GM10248 (cell line): ENCODE measurements at regions not wholly inside any gene's neighbourhood (a gene's known extent, or its start where the extent isn't known, plus 50 kb on each side); places are given as distances from the start of the nearest gene placed in this dataset.

Experiments used
- CTCF ChIA-PET: fragments of 300-600 bp; sonication (Branson Sonifier 250); formaldehyde crosslinking; extraction: SDS; loops from one replicate; lab custom pipeline; 2021; ENCODE audit warnings: antibody characterized with exemption; lab: Yijun Ruan, JAX
- POLR2A ChIA-PET: fragments of 350-650 bp; sonication (Branson Sonifier 250); formaldehyde crosslinking; extraction: SDS; loops from one replicate; lab custom pipeline; 2020; ENCODE audit warnings: antibody characterized with exemption; lab: Yijun Ruan, JAX
- DNase-seq: peaks from one replicate; pipeline ENCODE4 v3.0.0; 2012; ENCODE audit errors: extremely low spot score
- TF ChIP-seq, protein P1 (sequence below): IDR thresholded peaks from 2 replicates; pipeline ENCODE4 v1.5.1; 2012; ENCODE audit warnings: mild to moderate bottlenecking, low read depth; ENCODE audit errors: extremely low read depth, missing control alignments, control extremely low read depth

- TF ChIP-seq, protein P1, sequence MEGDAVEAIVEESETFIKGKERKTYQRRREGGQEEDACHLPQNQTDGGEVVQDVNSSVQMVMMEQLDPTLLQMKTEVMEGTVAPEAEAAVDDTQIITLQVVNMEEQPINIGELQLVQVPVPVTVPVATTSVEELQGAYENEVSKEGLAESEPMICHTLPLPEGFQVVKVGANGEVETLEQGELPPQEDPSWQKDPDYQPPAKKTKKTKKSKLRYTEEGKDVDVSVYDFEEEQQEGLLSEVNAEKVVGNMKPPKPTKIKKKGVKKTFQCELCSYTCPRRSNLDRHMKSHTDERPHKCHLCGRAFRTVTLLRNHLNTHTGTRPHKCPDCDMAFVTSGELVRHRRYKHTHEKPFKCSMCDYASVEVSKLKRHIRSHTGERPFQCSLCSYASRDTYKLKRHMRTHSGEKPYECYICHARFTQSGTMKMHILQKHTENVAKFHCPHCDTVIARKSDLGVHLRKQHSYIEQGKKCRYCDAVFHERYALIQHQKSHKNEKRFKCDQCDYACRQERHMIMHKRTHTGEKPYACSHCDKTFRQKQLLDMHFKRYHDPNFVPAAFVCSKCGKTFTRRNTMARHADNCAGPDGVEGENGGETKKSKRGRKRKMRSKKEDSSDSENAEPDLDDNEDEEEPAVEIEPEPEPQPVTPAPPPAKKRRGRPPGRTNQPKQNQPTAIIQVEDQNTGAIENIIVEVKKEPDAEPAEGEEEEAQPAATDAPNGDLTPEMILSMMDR, result no peak
- DNase-seq, result no peak
- CTCF ChIA-PET, result interaction anchor here (1.2 to 2.3 kb wide), 2 partner anchors 9 to 10 kb away, joined by 3 to 6 read pairs; no protein-coding TSS in a partner anchor
- POLR2A ChIA-PET, result no interaction called here
Measured at GRCh38 chr2:129606496-129607270, 372.8 kb upstream of the RAB6C start.

DNA sequence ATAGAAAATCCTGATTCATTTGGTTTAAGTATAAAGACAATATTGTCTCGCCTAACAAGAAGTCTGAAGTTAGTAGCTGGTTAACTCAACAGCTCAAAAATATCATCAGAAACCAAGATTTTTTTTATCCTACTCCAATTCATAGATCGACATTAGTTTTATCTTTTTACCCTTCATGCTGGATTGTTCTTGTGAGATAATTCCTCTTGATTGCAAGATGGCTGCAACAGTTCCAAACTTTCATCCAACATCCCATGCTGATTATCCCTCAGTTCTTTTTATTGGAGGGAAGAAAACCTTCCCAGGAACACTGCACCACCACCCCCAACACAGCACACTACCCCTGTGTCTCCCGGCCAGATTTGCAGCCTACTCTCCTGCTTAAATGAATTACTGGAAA, 370.2 kb upstream of the RAB6C start:
- ChIA-PET POLR2A (no interaction called here), CTCF (interaction anchor here (0.7 kb wide), 1 partner anchor 9 kb away, joined by 3 read pairs; no protein-coding TSS in a partner anchor)
- DNase-seq, result no peak
- TF ChIP-seq, protein P1, result no peak

GRCh38 chr2:129610766-129611165, 368.7 kb upstream of the RAB6C start:
- DNase-seq, result no peak
- TF ChIP-seq, protein P1, result no peak
- POLR2A ChIA-PET, result no interaction called here
- CTCF ChIA-PET, result no interaction called here

DNA sequence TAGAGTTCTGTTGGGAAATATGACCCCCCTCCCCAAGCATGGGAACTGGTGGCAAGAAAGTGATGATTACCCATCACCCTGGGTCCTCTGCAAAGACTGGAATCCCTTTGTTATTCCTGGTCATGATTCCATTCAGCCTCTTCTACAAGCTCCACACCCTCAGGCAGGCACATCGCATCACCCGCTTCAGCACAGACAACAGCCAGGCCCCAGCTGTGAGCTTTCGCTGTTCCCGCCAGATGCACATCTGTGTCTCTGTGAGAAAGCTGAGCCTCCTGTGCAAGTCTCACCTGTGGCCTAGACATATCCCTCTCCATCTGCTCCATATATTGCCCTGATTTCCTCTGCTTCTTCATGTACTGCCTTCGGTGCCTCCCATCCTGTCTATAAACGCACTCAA, 368.0 kb upstream of the RAB6C start:
- no peak for DNase-seq
- ChIA-PET CTCF (no interaction called here), POLR2A (no interaction called here)
- TF ChIP-seq, protein P1, result no peak

DNA sequence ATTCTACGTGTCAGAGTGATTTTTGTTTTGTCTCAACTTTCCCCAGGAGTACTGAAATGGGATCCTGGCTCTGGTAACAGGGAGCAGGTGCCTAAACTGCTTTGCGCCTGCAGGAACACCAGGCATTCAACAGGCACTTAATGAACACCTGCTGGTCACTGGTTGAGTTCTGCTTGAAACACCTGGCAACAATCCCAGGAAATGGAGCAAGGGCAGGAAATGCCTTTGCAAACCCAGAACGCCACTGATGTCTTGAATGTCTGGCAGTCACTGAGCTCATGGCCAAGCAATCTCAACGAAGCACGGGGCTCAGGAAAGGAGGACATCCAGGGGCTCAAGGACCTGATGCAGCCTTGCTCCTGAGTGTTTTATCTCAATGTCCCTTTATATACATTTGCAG, 360.0 kb upstream of the RAB6C start:
- CTCF ChIA-PET, result no interaction called here
- DNase-seq, result no peak
- POLR2A ChIA-PET, result no interaction called here
- TF ChIP-seq, protein P1, result no peak

GRCh38 chr2:129620411-129620810, 359.1 kb upstream of the RAB6C start:
- ChIA-PET CTCF (no interaction called here), POLR2A (no interaction called here)

More at GRCh38 chr2:129620411-129620810, 359.1 kb upstream of the RAB6C start:
- TF ChIP-seq, protein P1, result no peak
- DNase-seq, result no peak
